AG04449 (cell line): ENCODE measurements at regions not wholly inside any gene's neighbourhood (a gene's known extent, or its start where the extent isn't known, plus 50 kb on each side); places are given as distances from the start of the nearest gene placed in this dataset.

ENCODE experiments used
- CTCF ChIA-PET: fragments of 350-600 bp; formaldehyde crosslinking; extraction: SDS; loops from one replicate; lab custom pipeline; 2021; ENCODE audit warnings: antibody characterized with exemption; lab: Yijun Ruan, JAX
- POLR2A ChIA-PET: fragments of 400-600, 350-600 bp; formaldehyde crosslinking; extraction: SDS; loops from one replicate; lab custom pipeline; 2020; ENCODE audit warnings: antibody characterized with exemption, inconsistent platforms; lab: Yijun Ruan, JAX
- DNase-seq: peaks from one replicate; pipeline ENCODE4 v3.0.0-alpha.2; 2010; ENCODE audit warnings: low read depth, low spot score
- H3K4me3 ChIP-seq: 2 replicates; pipeline ENCODE4 v1.5.1; 2011; ENCODE audit warnings: low read depth, mild to moderate bottlenecking, control low read depth, low read length
- TF ChIP-seq, protein P1 (sequence below): IDR thresholded peaks from one replicate; pipeline ENCODE4 v1.5.1; 2011; ENCODE audit warnings: mild to moderate bottlenecking, moderate library complexity, low read length, control low read depth, inconsistent platforms; ENCODE audit not compliant: insufficient read depth; ENCODE audit errors: missing control alignments

DNA sequence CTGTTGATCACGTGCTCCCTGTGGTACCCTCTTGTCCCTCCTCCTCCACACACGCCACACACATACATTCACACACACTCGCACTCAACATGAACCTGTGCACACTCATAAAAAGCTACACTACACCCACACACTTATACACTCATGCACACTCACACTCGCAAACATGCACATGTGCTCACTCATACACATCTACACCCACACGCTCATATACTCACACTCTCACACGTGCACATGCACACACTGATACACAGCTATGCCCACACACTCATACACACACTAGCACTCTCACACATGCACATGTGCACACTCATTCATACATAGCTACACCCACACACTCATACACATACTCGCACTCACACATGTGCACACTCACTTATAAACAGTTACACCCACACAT lies 113.6 kb downstream of the LRATD1 start:
- H3K4me3 ChIP-seq = no peak overlapping the region
- TF ChIP-seq, protein P1, sequence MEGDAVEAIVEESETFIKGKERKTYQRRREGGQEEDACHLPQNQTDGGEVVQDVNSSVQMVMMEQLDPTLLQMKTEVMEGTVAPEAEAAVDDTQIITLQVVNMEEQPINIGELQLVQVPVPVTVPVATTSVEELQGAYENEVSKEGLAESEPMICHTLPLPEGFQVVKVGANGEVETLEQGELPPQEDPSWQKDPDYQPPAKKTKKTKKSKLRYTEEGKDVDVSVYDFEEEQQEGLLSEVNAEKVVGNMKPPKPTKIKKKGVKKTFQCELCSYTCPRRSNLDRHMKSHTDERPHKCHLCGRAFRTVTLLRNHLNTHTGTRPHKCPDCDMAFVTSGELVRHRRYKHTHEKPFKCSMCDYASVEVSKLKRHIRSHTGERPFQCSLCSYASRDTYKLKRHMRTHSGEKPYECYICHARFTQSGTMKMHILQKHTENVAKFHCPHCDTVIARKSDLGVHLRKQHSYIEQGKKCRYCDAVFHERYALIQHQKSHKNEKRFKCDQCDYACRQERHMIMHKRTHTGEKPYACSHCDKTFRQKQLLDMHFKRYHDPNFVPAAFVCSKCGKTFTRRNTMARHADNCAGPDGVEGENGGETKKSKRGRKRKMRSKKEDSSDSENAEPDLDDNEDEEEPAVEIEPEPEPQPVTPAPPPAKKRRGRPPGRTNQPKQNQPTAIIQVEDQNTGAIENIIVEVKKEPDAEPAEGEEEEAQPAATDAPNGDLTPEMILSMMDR = no peak
- DNase-seq = no peak
- ChIA-PET POLR2A (no interaction called here), CTCF (no interaction called here)

DNA sequence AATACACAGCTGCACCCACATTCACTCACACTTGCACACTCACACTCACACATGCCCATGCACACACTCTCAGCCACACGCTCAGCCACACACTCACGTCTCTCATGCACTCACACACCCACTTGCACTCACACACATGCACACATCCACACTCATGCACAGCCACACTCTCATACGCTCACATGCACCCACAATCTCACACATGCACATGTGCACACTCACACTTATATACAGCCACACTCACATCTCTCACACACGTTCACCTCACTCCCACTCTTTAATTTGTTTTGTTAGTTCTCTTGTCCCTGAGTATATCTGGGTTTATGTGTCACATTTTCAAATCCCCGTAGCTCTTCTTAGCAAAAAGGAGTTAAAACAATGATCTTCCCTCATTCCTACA lies 114.9 kb downstream of the LRATD1 start:
- CTCF ChIA-PET = no interaction called here
- no peak overlapping the region for H3K4me3 ChIP-seq
- POLR2A ChIA-PET = no interaction called here
- TF ChIP-seq, protein P1 = no peak
- no peak for DNase-seq

DNA sequence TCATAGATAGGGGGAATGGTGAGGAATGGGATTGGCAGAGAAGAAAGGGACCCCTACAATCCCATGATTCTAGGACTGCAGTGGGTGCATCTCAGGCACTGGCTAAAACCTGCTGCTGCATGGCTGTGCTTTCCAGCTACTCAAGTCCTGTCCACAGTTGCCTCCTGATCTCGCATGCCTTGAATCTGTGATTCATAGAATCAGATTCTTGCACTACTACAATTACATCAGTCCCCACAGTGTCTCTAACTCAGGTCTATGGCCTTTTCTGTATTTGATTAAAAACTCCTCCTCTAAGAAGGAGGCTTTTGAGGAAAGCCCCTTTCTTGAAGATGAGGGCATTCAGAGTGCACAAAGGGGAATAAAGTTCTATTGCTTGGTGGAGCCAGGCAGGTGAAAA lies 117.4 kb downstream of the LRATD1 start:
- ChIA-PET CTCF (no interaction called here), POLR2A (interaction anchor here (0.6 kb wide), 1 partner anchor 12 kb away, joined by 3 read pairs; no protein-coding TSS in a partner anchor)
- no peak overlapping the region for H3K4me3 ChIP-seq
- no peak for DNase-seq
- TF ChIP-seq, protein P1 = no peak

DNA sequence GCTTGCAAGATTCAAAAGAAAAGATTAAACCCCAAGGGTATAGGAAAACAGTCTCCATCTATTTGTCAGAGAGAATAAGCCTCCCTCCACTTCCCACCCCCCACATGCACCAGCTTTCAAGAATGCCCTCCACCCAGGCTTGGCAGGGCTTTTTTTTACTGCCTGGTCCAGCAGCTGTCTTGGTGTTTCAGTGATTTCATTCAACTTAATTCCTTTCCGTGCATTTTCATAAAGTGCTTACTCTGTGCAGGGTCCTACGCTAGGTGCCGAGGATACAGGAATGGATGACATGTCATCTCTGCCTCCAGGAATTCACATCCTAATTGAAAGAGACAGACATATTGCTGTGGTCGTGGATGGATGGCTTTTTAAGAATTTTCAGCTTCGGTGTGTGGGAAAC lies 117.9 kb downstream of the LRATD1 start:
- CTCF ChIA-PET = no interaction called here
- POLR2A ChIA-PET = no interaction called here
- no peak overlapping the region for H3K4me3 ChIP-seq
- DNase-seq = no peak
- TF ChIP-seq, protein P1 = no peak

DNA sequence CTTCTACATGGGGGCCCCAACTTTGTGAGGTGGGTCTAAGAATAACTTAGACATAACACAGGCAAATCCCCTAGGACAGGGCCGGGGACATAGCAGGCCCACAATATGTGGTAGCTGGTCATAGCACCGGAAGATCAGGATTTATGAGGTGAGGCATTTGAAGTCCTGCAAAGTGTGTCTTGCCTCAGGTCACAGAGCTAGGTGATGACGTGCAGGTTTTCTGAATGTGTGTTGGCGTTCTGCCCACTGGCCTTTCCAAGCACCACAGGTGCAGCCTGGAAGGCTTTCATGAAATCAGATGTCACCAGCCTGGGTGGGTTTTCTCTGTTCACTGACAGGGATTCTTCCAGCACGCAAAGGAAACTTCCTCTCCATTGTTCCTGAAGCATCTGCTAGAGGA lies 119.1 kb downstream of the LRATD1 start:
- DNase-seq = no peak
- TF ChIP-seq, protein P1 = no peak
- POLR2A ChIA-PET = no interaction called here
- CTCF ChIA-PET = no interaction called here
- no peak overlapping the region for H3K4me3 ChIP-seq

DNA sequence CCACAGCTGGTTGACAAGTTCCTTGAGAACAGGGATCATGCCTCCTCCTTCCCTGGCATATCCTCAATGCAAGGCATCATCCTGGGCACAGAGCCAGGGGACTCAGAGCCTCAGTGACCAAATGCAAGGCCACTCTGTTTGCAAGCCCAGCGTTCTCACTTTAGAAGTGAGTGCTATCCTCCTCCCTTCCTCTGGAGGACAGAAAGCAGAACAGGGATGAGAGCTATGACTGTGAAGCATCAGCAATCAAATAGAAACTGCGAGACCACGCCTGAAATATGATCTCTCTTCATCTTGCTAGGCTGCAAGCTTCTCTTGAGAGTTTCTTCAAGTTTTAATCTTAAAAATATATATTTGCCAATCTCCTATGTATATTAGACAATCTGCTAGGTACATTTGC lies 119.8 kb downstream of the LRATD1 start:
- no peak for DNase-seq
- no peak overlapping the region for H3K4me3 ChIP-seq
- CTCF ChIA-PET = no interaction called here
- TF ChIP-seq, protein P1 = no peak
- POLR2A ChIA-PET = no interaction called here
